Keratinocyte (primary cell): ENCODE measurements at regions not wholly inside any gene's neighbourhood (a gene's known extent, or its start where the extent isn't known, plus 50 kb on each side); places are given as distances from the start of the nearest gene placed in this dataset.

Experiments
- EZH2 ChIP-seq: IDR thresholded peaks from one replicate; pipeline ENCODE4 v1.6.1; 2012; ENCODE audit warnings: inconsistent platforms, mild to moderate bottlenecking, low read length, moderate library complexity
- TF ChIP-seq, protein P1 (sequence below), 3 experiments: IDR thresholded peaks in 1 of 3; conservative IDR thresholded peaks in 1 of 3; optimal IDR thresholded peaks in 1 of 3; 2 replicates in 2 of 3; 3 replicates in 1 of 3; pipeline versions ENCODE3 to v1.5.1; 2011; ENCODE audit warnings: low read length in 3 of 3, mild to moderate bottlenecking in 3 of 3, moderate library complexity in 2 of 3, control low read depth in 1 of 3, inconsistent platforms in 1 of 3; ENCODE audit not compliant: insufficient read depth in 2 of 3; ENCODE audit errors: extremely low read depth in 1 of 3

DNA sequence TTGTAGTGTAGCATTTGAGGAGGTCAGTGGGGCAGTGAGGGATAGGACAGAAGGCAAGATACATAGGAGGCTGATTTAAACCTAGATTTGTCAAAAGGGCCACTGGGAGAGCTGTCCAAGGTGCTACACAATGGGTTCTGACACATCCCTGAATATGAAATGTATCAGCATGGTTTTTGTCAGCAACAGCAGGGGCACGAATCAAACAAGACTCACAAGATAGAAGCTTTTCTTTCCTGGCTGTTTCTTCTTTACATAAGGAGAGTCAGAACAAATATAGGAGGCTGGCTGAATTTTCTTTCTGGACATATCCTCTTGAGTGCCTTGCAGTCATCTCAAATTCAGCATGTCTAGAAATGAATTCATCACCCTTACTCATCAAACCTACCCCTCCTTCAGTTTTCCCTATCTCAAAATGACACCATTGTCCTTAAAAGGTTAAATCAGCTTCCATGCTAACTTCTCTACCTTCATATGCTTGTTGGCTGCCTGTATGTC lies 130.5 kb downstream of the NPIPB5 start:
- TF ChIP-seq, protein P1, sequence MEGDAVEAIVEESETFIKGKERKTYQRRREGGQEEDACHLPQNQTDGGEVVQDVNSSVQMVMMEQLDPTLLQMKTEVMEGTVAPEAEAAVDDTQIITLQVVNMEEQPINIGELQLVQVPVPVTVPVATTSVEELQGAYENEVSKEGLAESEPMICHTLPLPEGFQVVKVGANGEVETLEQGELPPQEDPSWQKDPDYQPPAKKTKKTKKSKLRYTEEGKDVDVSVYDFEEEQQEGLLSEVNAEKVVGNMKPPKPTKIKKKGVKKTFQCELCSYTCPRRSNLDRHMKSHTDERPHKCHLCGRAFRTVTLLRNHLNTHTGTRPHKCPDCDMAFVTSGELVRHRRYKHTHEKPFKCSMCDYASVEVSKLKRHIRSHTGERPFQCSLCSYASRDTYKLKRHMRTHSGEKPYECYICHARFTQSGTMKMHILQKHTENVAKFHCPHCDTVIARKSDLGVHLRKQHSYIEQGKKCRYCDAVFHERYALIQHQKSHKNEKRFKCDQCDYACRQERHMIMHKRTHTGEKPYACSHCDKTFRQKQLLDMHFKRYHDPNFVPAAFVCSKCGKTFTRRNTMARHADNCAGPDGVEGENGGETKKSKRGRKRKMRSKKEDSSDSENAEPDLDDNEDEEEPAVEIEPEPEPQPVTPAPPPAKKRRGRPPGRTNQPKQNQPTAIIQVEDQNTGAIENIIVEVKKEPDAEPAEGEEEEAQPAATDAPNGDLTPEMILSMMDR (optimal IDR thresholded peaks at IDR 0.05 in 1 of 3, IDR thresholded peaks at IDR 0.05 in 1 of 3, conservative IDR thresholded peaks at IDR 0.05 in 1 of 3; ENCODE audit: extremely low read depth in 1 of 3, insufficient read depth in 2 of 3, low read length in 3 of 3): no peak
- no peak for TF ChIP-seq EZH2
